HFF-Myc (cell line): ENCODE measurements at regions not wholly inside any gene's neighbourhood (a gene's known extent, or its start where the extent isn't known, plus 50 kb on each side); places are given as distances from the start of the nearest gene placed in this dataset.

Source experiments
- DNase-seq: peaks from one replicate; pipeline ENCODE4 v3.0.0-alpha.2; 2011; ENCODE audit warnings: low read depth; ENCODE audit errors: extremely low read depth
- H3K4me3 ChIP-seq: replicated peaks from 2 replicates; pipeline ENCODE4 v1.5.1; 2011; ENCODE audit warnings: low read depth, mild to moderate bottlenecking, control low read depth, low read length
- CTCF ChIP-seq: IDR thresholded peaks from 2 replicates; pipeline ENCODE4 v1.5.1; 2012; ENCODE audit warnings: mild to moderate bottlenecking, low read depth, low read length, control low read depth; ENCODE audit errors: missing control alignments

GRCh38 chr1:29599071-29599470, 362.7 kb downstream of the PTPRU start:
- DNase-seq, result no peak
- no peak for TF ChIP-seq CTCF
- no peak overlapping the region for H3K4me3 ChIP-seq

- TF ChIP-seq CTCF, result no peak
- no peak overlapping the region for H3K4me3 ChIP-seq
- DNase-seq, result no peak
Measured at GRCh38 chr1:29597861-29598260, 361.5 kb downstream of the PTPRU start.

DNA sequence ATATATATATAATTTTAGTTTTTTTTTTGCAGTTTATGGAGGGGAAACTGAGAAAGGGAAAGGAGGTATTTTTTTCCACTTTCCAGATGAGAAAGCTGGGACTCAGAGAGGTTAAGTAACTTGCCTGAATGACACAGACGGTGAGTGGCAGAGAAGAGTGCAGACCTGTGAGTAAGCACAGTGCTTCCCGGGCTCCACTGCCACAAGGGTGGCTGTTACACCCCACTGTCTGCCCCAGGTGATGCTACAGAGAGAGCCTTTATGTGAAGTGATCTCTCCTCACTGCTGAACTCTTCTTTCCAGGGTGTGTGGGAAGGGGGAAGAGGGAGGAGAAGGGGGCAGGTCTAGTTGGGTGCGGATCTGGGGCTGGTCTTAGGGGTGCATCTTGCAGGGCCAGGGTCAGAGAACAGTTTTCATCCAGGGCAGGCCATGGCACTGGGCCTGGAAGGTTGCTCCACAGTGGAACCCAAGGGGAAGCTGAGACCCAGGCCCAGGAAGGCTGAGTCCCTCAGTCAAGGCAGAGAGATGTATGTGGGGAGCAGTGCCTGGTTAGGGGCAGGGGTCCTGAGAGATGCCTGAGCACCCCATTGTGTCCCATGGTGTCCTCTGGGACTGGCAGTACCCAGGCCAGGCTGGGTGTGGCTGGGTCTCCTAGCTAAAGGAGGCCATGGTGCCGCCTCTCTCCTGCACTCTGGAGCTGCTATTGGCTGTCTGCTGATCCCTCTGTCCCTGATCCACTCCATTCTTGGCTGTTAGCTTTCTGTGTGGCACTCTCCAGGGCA, 357.5 kb downstream of the PTPRU start:
- no peak for DNase-seq
- H3K4me3 ChIP-seq, result no peak overlapping the region
- TF ChIP-seq CTCF, result no peak

DNA sequence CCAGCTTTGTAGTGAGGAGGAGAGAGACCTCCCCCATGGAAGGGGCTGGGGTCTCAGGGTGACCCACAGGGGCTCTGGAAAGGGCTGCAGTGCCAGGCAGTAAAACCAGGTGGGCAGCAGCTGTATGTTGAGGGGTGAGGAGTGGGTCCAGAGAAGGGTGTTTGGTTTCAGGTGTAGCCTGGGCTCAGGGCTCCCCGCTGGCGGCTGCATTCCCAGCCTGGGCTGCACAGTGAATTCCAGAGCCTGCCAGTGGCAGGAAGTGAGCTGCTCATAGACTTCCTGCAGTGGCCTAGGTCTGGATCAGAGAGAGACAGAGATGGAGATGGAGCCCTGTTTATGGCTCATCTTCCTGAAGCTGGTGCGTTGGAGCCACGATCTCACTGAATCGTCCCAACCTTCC, 356.4 kb downstream of the PTPRU start:
- TF ChIP-seq CTCF, result no peak
- H3K4me3 ChIP-seq, result no peak overlapping the region
- no peak for DNase-seq

DNA sequence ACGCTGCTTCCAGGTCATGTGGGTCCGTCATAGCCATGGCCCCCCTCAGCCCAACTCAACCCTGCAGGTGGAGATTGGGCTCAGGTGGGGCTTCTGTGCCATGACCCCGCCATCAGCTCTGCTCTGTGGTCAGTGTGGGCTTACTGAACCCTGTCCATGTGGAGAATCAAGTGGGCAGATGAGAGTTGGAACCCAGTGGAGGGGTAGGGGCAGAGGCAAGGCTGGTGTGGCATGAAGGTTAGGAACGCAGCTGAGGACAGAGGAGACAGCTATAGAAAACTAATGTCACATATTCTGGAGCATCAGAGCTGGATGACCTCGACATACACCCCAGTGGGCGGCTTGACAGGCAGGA, 355.9 kb downstream of the PTPRU start:
- no peak overlapping the region for H3K4me3 ChIP-seq
- no peak for DNase-seq
- no peak for TF ChIP-seq CTCF

DNA sequence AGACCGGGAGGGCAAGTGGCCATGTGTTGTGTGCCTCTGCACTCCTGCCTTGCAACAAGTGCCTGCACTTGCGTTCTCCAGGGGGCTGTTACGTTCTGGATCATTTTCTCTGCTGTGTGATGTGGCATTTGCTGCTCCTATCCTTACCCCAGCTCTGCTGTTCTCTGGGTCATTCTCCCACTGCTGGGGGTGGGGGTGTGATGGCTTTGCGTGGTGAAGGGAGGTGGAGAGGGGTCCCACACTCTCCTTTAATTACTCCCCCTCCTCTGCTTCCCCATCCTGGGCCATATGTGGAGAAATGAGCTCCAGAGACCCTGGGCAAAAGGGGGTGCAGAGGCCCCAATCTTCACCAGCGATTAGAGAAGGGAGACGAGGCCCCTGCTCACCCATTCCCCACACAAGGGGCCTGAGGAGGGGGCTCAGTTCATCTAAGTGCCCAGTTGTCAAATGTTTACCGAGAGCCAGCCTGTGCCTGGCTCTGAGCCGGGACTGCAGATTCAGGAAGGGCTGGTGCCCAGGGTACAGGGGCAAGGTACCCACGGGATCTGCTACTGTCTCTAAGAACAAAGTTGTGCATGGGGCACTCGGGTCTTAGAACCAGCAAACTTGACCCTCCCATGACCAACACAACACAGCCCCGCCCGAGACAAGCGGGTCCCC, 355.4 kb downstream of the PTPRU start:
- DNase-seq, result no peak
- H3K4me3 ChIP-seq, result no peak overlapping the region
- TF ChIP-seq CTCF, result no peak
